GM23338 (cell line): ENCODE measurements at regions not wholly inside any gene's neighbourhood (a gene's known extent, or its start where the extent isn't known, plus 50 kb on each side); places are given as distances from the start of the nearest gene placed in this dataset.

Experiments
- ATAC-seq: fragments of 200-7000 bp; cut with Tn5 transposase; 3 replicates; pipeline ENCODE4 v1.9.1; 2020
- DNase-seq: peaks from one replicate; pipeline ENCODE4 v3.0.0-alpha.2; 2015; ENCODE audit warnings: low spot score
- H2AFZ ChIP-seq: fragments of 200-600 bp; sonication (generic); 2 replicates; pipeline ENCODE4 v1.8.0; 2016; ENCODE audit warnings: antibody characterized with exemption, mild to moderate bottlenecking, moderate library complexity
- H3F3A ChIP-seq: fragments of 200-600 bp; sonication (generic); replicated peaks from 2 replicates; pipeline ENCODE4 v1.8.0; 2017; ENCODE audit warnings: antibody characterized with exemption, mixed run types, low read depth
- H3K27ac ChIP-seq: fragments of 200-600 bp; sonication (generic); 2 replicates; pipeline ENCODE4 v1.6.1; 2016; ENCODE audit warnings: low read depth
- H3K27me3 ChIP-seq: fragments of 200-600 bp; sonication (generic); 2 replicates; pipeline ENCODE4 v1.8.0; 2016; ENCODE audit warnings: mild to moderate bottlenecking, mixed run types, moderate library complexity; ENCODE audit not compliant: insufficient read depth
- H3K36me3 ChIP-seq: fragments of 200-600 bp; sonication (generic); 2 replicates; pipeline ENCODE4 v1.8.0; 2016; ENCODE audit warnings: mild to moderate bottlenecking; ENCODE audit not compliant: insufficient read depth
- H3K4me1 ChIP-seq: fragments of 200-600 bp; sonication (generic); 2 replicates; pipeline ENCODE4 v1.8.0; 2016; ENCODE audit warnings: mild to moderate bottlenecking, moderate library complexity; ENCODE audit not compliant: insufficient read depth
- H3K4me2 ChIP-seq: fragments of 200-600 bp; sonication (generic); 2 replicates; pipeline ENCODE4 v1.7.1; 2017; ENCODE audit warnings: mixed run types
- H3K4me3 ChIP-seq: fragments of 200-600 bp; sonication (generic); 2 replicates; pipeline ENCODE4 v1.6.1; 2016; ENCODE audit warnings: mixed run types
- H3K79me2 ChIP-seq: fragments of 200-600 bp; sonication (generic); replicated peaks from 2 replicates; pipeline ENCODE4 v1.8.0; 2017; ENCODE audit warnings: mild to moderate bottlenecking; ENCODE audit not compliant: insufficient read depth
- H3K9me2 ChIP-seq: fragments of 200-600 bp; sonication (generic); 2 replicates; pipeline ENCODE4 v1.8.0; 2017; ENCODE audit not compliant: insufficient read depth
- H4K20me1 ChIP-seq: fragments of 200-600 bp; sonication (generic); replicated peaks from 2 replicates; pipeline ENCODE4 v1.8.0; 2017; ENCODE audit warnings: mild to moderate bottlenecking; ENCODE audit not compliant: insufficient read depth
- H3K27ac Mint-ChIP-seq: 2 replicates; pipeline ENCODE4 v1.8.0; 2020; ENCODE audit warnings: inconsistent platforms, mild to moderate bottlenecking, moderate library complexity, mixed read lengths
- H3K27me3 Mint-ChIP-seq: 3 replicates; pipeline ENCODE4 v1.8.0; 2022; ENCODE audit warnings: low read depth, mild to moderate bottlenecking, moderate library complexity, mixed read lengths, inconsistent platforms; ENCODE audit not compliant: insufficient read depth, poor library complexity
- H3K36me3 Mint-ChIP-seq: 3 replicates; pipeline ENCODE4 v1.8.0; 2021; ENCODE audit warnings: low read depth, mild to moderate bottlenecking, inconsistent platforms, moderate library complexity, mixed read lengths
- H3K4me1 Mint-ChIP-seq: 3 replicates; pipeline ENCODE4 v1.8.0; 2020; ENCODE audit warnings: mild to moderate bottlenecking, inconsistent platforms, mixed read lengths
- H3K4me3 Mint-ChIP-seq: 3 replicates; pipeline ENCODE4 v1.8.0; 2021; ENCODE audit warnings: moderate library complexity, mild to moderate bottlenecking, inconsistent platforms, mixed read lengths
- H3K9me3 Mint-ChIP-seq: 3 replicates; pipeline ENCODE4 v1.8.0; 2020; ENCODE audit warnings: moderate library complexity, mild to moderate bottlenecking, inconsistent platforms, mixed read lengths
- CTCF ChIP-seq, 2 experiments: fragments of 200-600 bp in 1 of 2; sonication (generic) in 1 of 2; conservative IDR thresholded peaks; 2 replicates each; pipeline versions ENCODE4 v1.5.1 to v1.6.1; 2016 to 2017; ENCODE audit warnings: antibody characterized with exemption in 2 of 2, low read depth in 2 of 2, mild to moderate bottlenecking in 2 of 2, moderate library complexity in 1 of 2
- EZH2 ChIP-seq: fragments of 200-600 bp; sonication (generic); IDR thresholded peaks from one replicate; pipeline ENCODE4 v1.8.0; 2017; ENCODE audit warnings: antibody characterized with exemption, mild to moderate bottlenecking, low read depth; ENCODE audit not compliant: unreplicated experiment
- NANOG ChIP-seq: IDR thresholded peaks from 2 replicates; pipeline ENCODE4 v1.6.1; 2016; ENCODE audit warnings: antibody characterized with exemption, borderline replicate concordance
- POLR2AphosphoS5 ChIP-seq: IDR thresholded peaks from 2 replicates; pipeline ENCODE4 v1.6.1; 2016; ENCODE audit warnings: antibody characterized with exemption, low read depth
- REST ChIP-seq: IDR thresholded peaks from one replicate; pipeline ENCODE4 v1.6.1; 2018; ENCODE audit warnings: antibody characterized with exemption; ENCODE audit not compliant: unreplicated experiment
- ZNF331 ChIP-seq: fragments of 250-450 bp; sonication (Bioruptor Pico); IDR thresholded peaks from 2 replicates; pipeline ENCODE4 v1.5.0; 2020; ENCODE audit warnings: low read depth, mild to moderate bottlenecking, moderate library complexity
- ZNF462 ChIP-seq: fragments of 250-450 bp; sonication (Bioruptor Pico); IDR thresholded peaks from 2 replicates; pipeline ENCODE4 v1.5.0; 2020; ENCODE audit warnings: mild to moderate bottlenecking, moderate library complexity

- Histone ChIP-seq H3K4me3 (no peak overlapping the region), H2AFZ (no peak overlapping the region), H3K27me3 (no peaks in the 10 kb centered on the region), H3K79me2 (no peaks in the 10 kb centered on the region), H3K9me2 (0 out of 2 replicates have a peak, but pooled peaks cover 11% of the 10 kb centered on the region), H3F3A (no peaks in the 10 kb centered on the region), H3K27ac (no peak overlapping the region), H3K4me1 (no peaks in the 10 kb centered on the region), H3K36me3 (0 out of 2 replicates have a peak, but pooled peaks cover 3% of the 10 kb centered on the region), H4K20me1 (no peaks in the 10 kb centered on the region), H3K4me2 (no peak overlapping the region)
- H3K27me3 Mint-ChIP-seq = peaks cover 4% of the 10 kb centered on the region
- no peak overlapping the region for H3K4me3 Mint-ChIP-seq
- H3K36me3 Mint-ChIP-seq = peaks cover 7% of the 10 kb centered on the region; the same call in 1 of the 3 replicates
- ATAC-seq (no peak), DNase-seq (no peak)
- no peak for TF ChIP-seq EZH2
- no peak for TF ChIP-seq ZNF331 (CRISPR knock-in tag)
- TF ChIP-seq ZNF462 (CRISPR knock-in tag) = no peak
- no peak for TF ChIP-seq NANOG
- TF ChIP-seq CTCF (conservative IDR thresholded peaks at IDR 0.05; ENCODE audit: low read depth in 2 of 2) = no peak
- TF ChIP-seq POLR2AphosphoS5 = no peak
- TF ChIP-seq REST = no peak
- H3K9me3 Mint-ChIP-seq = peaks cover 39% of the 10 kb centered on the region
- H3K27ac Mint-ChIP-seq = no peak overlapping the region
- H3K4me1 Mint-ChIP-seq = no peaks in the 10 kb centered on the region
Measured at GRCh38 chr2:84362541-84362940, 96.5 kb downstream of the SUCLG1 start.
